IMR-90 (cell line): ENCODE measurements at regions not wholly inside any gene's neighbourhood (a gene's known extent, or its start where the extent isn't known, plus 50 kb on each side); places are given as distances from the start of the nearest gene placed in this dataset.
A peak's percentile ranks its signal among the peaks of the same experiment; 100 is the strongest.

ENCODE experiments used
- ATAC-seq: fragments of 200-7000 bp; cut with Tn5 transposase; 2 replicates; pipeline ENCODE4 v1.9.1; 2020; ENCODE audit warnings: low read depth, mild to moderate bottlenecking, moderate library complexity
- BruUV-seq: library from RNA; stranded (reverse); fragments of 400-500 nt; replicated peaks from 2 replicates; lab custom pipeline; 2021; lab: Mats Ljungman, UMichigan
- CTCF ChIA-PET: fragments of 300-600 bp; formaldehyde crosslinking; extraction: SDS; loops from one replicate; lab custom pipeline; 2021; ENCODE audit warnings: antibody characterized with exemption; lab: Yijun Ruan, JAX
- POLR2A ChIA-PET: fragments of 300-600 bp; sonication (Branson Sonifier 250); formaldehyde crosslinking; loops from one replicate; lab custom pipeline; 2022; ENCODE audit warnings: antibody characterized with exemption; ENCODE audit not compliant: unreplicated experiment; lab: Charles Lee
- DNase-seq: peaks from one replicate; pipeline ENCODE4 v3.0.0; 2013
- H2AFZ ChIP-seq: replicated peaks from 2 replicates; pipeline ENCODE3; 2013; ENCODE audit warnings: low read length, mild to moderate bottlenecking; ENCODE audit not compliant: poor library complexity
- H2AK5ac ChIP-seq: 2 replicates; pipeline ENCODE4 v1.6.1; 2013; ENCODE audit warnings: low read depth, low read length, inconsistent platforms
- H2AK9ac ChIP-seq: replicated peaks from 2 replicates; pipeline ENCODE3; 2013; ENCODE audit warnings: mild to moderate bottlenecking, low read depth, low read length, moderate library complexity; ENCODE audit not compliant: poor library complexity
- H2BK120ac ChIP-seq: 2 replicates; pipeline ENCODE4 v1.6.1; 2013; ENCODE audit warnings: low read depth, low read length, inconsistent platforms
- H2BK15ac ChIP-seq: 3 replicates; pipeline ENCODE4 v1.6.1; 2013; ENCODE audit warnings: low read depth, low read length, inconsistent platforms
- H2BK20ac ChIP-seq: 2 replicates; pipeline ENCODE4 v1.6.1; 2013; ENCODE audit warnings: low read depth, mild to moderate bottlenecking, inconsistent platforms, low read length, moderate library complexity
- H2BK5ac ChIP-seq: 2 replicates; pipeline ENCODE4 v1.6.1; 2013; ENCODE audit warnings: mild to moderate bottlenecking, low read depth, low read length, inconsistent platforms; ENCODE audit not compliant: poor library complexity, severe bottlenecking
- H3K14ac ChIP-seq: replicated peaks from 2 replicates; pipeline ENCODE4 v1.6.1; 2013; ENCODE audit warnings: low read depth, low read length, inconsistent platforms
- H3K18ac ChIP-seq: 2 replicates; pipeline ENCODE4 v1.6.1; 2013; ENCODE audit warnings: low read depth, low read length, control low read depth
- H3K23ac ChIP-seq: 2 replicates; pipeline ENCODE4 v1.6.1; 2013; ENCODE audit warnings: low read depth, low read length, inconsistent platforms
- H3K27ac ChIP-seq: 2 replicates; pipeline ENCODE4 v1.5.1; 2013; ENCODE audit warnings: mild to moderate bottlenecking, control low read depth, low read length; ENCODE audit not compliant: insufficient read depth
- H3K27me3 ChIP-seq: 2 replicates; pipeline ENCODE4 v1.6.1; 2013; ENCODE audit warnings: low read length; ENCODE audit not compliant: control insufficient read depth, insufficient read depth
- H3K36me3 ChIP-seq: 2 replicates; pipeline ENCODE4 v1.6.1; 2013; ENCODE audit warnings: low read length, mixed read lengths; ENCODE audit not compliant: control insufficient read depth, insufficient read depth
- H3K4ac ChIP-seq: 2 replicates; pipeline ENCODE4 v1.6.1; 2013; ENCODE audit warnings: low read depth, low read length, inconsistent platforms
- H3K4me1 ChIP-seq: 2 replicates; pipeline ENCODE4 v1.6.1; 2013; ENCODE audit warnings: low read length, mixed read lengths; ENCODE audit not compliant: control insufficient read depth, insufficient read depth
- H3K4me2 ChIP-seq: 2 replicates; pipeline ENCODE4 v1.6.1; 2013; ENCODE audit warnings: low read depth, mild to moderate bottlenecking, control low read depth, low read length, moderate library complexity
- H3K4me3 ChIP-seq: 2 replicates; pipeline ENCODE4 v1.5.1; 2013; ENCODE audit warnings: low read depth, mild to moderate bottlenecking, control low read depth, low read length, moderate library complexity; ENCODE audit not compliant: insufficient read depth
- H3K56ac ChIP-seq: 2 replicates; pipeline ENCODE4 v1.6.1; 2013; ENCODE audit warnings: low read length, inconsistent platforms; ENCODE audit not compliant: insufficient read depth; ENCODE audit errors: extremely low read depth
- H3K79me1 ChIP-seq, 2 experiments: 2 replicates each; pipeline ENCODE4 v1.6.1; 2013; ENCODE audit warnings: low read length in 2 of 2, inconsistent platforms in 1 of 2, low read depth in 1 of 2
- H3K9ac ChIP-seq: 2 replicates; pipeline ENCODE4 v1.6.1; 2013; ENCODE audit warnings: low read depth, low read length, control low read depth
- H3K9me1 ChIP-seq: 2 replicates; pipeline ENCODE4 v1.6.1; 2013; ENCODE audit warnings: low read length, inconsistent platforms; ENCODE audit not compliant: insufficient read depth
- H3K9me3 ChIP-seq: 2 replicates; pipeline ENCODE4 v1.6.1; 2013; ENCODE audit warnings: low read length; ENCODE audit not compliant: control insufficient read depth, insufficient read depth
- H4K20me1 ChIP-seq: 2 replicates; pipeline ENCODE4 v1.6.1; 2013; ENCODE audit warnings: low read length, inconsistent platforms; ENCODE audit not compliant: insufficient read depth
- H4K5ac ChIP-seq: 2 replicates; pipeline ENCODE4 v1.6.1; 2013; ENCODE audit warnings: mild to moderate bottlenecking, low read depth, low read length, control low read depth
- H4K8ac ChIP-seq, 2 experiments: 2 replicates each; pipeline ENCODE4 v1.6.1; 2013; ENCODE audit warnings: low read depth in 2 of 2, low read length in 2 of 2, control low read depth in 1 of 2, inconsistent platforms in 1 of 2
- H4K91ac ChIP-seq: 2 replicates; pipeline ENCODE4 v1.6.1; 2013; ENCODE audit warnings: low read depth, low read length, inconsistent platforms; ENCODE audit not compliant: insufficient read depth
- BHLHE40 ChIP-seq: fragments of 150-350 bp; IDR thresholded peaks from 2 replicates; pipeline ENCODE4 v1.6.1; 2016; ENCODE audit warnings: mild to moderate bottlenecking, low read depth, low read length
- CEBPB ChIP-seq: IDR thresholded peaks from 2 replicates; pipeline ENCODE4 v1.6.1; 2012; ENCODE audit warnings: low read depth, low read length, improper control_type of control experiment
- FOS ChIP-seq: fragments of 150-350 bp; IDR thresholded peaks from 2 replicates; pipeline ENCODE4 v1.6.1; 2016; ENCODE audit warnings: low read depth, low read length
- MAZ ChIP-seq: IDR thresholded peaks from 2 replicates; pipeline ENCODE4 v1.6.1; 2012; ENCODE audit warnings: low read depth, mild to moderate bottlenecking, low read length, improper control_type of control experiment, moderate library complexity, borderline replicate concordance
- MXI1 ChIP-seq: IDR thresholded peaks from 2 replicates; pipeline ENCODE4 v1.6.1; 2012; ENCODE audit warnings: low read depth, mild to moderate bottlenecking, low read length, moderate library complexity, borderline replicate concordance
- SMC3 ChIP-seq: fragments of 150-350 bp; IDR thresholded peaks from 2 replicates; pipeline ENCODE4 v1.6.1; 2016; ENCODE audit warnings: low read depth, mild to moderate bottlenecking, antibody characterized with exemption, low read length, moderate library complexity
- WGBS, 2 experiments: methylation state at CpG; one replicate each; pipeline versions ENCODE4 v1.1.5 to v1.1.7; 2013; ENCODE audit warnings: missing lambda C conversion rate in 2 of 2; ENCODE audit not compliant: insufficient read length in 1 of 2; ENCODE audit errors: extremely low coverage in 2 of 2; 5-methylcytosine and 5-hydroxymethylcytosine counted together
- dilution Hi-C: fragments of 300-500 bp; cut with HindIII; formaldehyde crosslinking; loops from one replicate; pipeline ENCODE4 v1.14.3; 2018; ENCODE audit warnings: low sequenced_read_pairs; ENCODE audit not compliant: unreplicated experiment
- in situ Hi-C: fragments of 300-500 bp; cut with MboI; formaldehyde crosslinking; loops from 3 replicates; pipeline ENCODE4 v1.14.3; 2019; ENCODE audit warnings: low sequenced_read_pairs, inconsistent platforms, mixed read lengths
- intact Hi-C: fragments of 100-400 bp; cut with micrococcal nuclease; formaldehyde crosslinking; loops from 2 replicates; pipeline ENCODE4 v1.10.0; 2022
- TF ChIP-seq, protein P1 (sequence below): conservative IDR thresholded peaks from 2 replicates; pipeline ENCODE4 v1.5.1; 2012; ENCODE audit warnings: mild to moderate bottlenecking, low read depth, low read length, improper control_type of control experiment

DNA sequence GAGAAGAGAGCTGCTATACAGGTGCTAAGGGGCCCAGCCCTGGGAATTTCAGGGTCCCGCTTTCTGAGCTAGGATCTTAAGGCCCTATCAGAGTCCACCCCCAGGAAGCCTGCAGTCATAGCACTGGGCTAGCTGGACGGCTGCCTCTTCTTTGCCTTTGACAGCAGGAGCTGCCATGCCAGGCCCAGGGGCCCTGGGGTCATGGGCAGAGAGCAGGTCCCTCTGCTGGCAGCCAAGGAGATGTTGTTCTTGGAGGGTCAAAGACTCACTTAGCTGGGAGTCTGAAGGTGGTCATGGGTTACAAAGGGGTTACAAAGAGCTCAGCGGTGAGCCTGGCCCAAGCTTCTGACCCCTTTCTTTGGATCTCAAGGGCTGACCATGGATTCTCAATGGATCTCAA, 52.7 kb downstream of the RPP21 start (continued):
- TF ChIP-seq FOS (no peak), SMC3 (no peak), CEBPB (no peak)

DNA sequence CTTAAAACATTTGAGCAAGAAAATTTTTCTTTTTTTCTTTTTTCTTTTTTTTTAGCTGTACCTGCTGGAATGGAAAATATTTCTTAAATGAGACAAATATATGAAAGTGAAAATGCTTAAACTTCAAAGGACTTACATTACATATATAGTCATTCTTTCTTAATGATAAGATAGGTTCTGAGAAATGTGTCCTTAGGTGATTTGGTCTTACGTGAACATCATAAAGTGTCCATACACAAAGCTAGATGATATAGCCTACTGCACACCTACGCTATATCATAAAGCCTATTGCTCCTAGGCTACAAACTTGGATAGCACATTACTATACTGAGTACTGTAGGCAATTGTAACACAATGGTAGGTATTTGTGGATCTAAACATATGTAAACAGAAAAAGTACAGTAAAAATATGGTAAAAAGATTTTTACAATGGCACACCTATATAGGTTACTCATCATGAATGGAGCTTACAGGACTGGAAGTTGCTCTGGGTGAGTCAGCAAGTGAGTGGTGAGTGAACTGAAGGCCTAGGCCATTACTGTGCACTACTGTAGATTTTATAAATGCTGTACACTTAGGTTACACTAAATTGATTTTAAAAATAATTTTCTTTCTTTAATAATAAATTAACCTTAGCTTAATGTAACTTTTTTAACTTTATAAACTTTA, 54.6 kb downstream of the RPP21 start:
- Histone ChIP-seq H3K9ac (no peak overlapping the region), H4K8ac (no peak overlapping the region), H2BK15ac (no peak overlapping the region), H3K4ac (no peak overlapping the region), H3K36me3 (no peaks in the 10 kb centered on the region), H3K79me1 (no peaks in the 10 kb centered on the region), H3K4me3 (no peak overlapping the region), H3K27ac (no peak overlapping the region), H2AFZ (no peak overlapping the region), H3K18ac (no peak overlapping the region), H3K4me1 (no peaks in the 10 kb centered on the region), H2BK5ac (no peak overlapping the region), H3K4me2 (no peak overlapping the region), H3K14ac (no peak overlapping the region), H3K9me3 (no peaks in the 10 kb centered on the region), H4K91ac (no peak overlapping the region), H4K20me1 (no peaks in the 10 kb centered on the region), H3K9me1 (no peaks in the 10 kb centered on the region), H2AK5ac (no peak overlapping the region), H2BK120ac (no peak overlapping the region), H3K23ac (no peak overlapping the region), H4K5ac (no peak overlapping the region), H2AK9ac (no peak overlapping the region), H3K27me3 (peaks cover 21% of the 10 kb centered on the region), H3K56ac (no peak overlapping the region), H2BK20ac (no peak overlapping the region)
- BruUV-seq: no TSS peak
- intact Hi-C loops: no loop called here
- ChIA-PET POLR2A (no interaction called here), CTCF (interaction anchor here (0.8 to 1.1 kb wide), 3 partner anchors 8 to 181 kb away, joined by 3 read pairs; no protein-coding TSS in a partner anchor)
- no peak for ATAC-seq
- in situ Hi-C loops: loop anchor here (10.0 kb wide), 1 partner anchor 175 kb away; no protein-coding TSS in a partner anchor
- TF ChIP-seq MXI1 (no peak), MAZ (no peak), BHLHE40 (no peak)
- TF ChIP-seq, protein P1, sequence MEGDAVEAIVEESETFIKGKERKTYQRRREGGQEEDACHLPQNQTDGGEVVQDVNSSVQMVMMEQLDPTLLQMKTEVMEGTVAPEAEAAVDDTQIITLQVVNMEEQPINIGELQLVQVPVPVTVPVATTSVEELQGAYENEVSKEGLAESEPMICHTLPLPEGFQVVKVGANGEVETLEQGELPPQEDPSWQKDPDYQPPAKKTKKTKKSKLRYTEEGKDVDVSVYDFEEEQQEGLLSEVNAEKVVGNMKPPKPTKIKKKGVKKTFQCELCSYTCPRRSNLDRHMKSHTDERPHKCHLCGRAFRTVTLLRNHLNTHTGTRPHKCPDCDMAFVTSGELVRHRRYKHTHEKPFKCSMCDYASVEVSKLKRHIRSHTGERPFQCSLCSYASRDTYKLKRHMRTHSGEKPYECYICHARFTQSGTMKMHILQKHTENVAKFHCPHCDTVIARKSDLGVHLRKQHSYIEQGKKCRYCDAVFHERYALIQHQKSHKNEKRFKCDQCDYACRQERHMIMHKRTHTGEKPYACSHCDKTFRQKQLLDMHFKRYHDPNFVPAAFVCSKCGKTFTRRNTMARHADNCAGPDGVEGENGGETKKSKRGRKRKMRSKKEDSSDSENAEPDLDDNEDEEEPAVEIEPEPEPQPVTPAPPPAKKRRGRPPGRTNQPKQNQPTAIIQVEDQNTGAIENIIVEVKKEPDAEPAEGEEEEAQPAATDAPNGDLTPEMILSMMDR: no peak
- dilution Hi-C loops: no loop called here
- DNase-seq: peak; percentile 25
- WGBS, 2 experiments: no CpG with 5 or more reads among the region's 2 CpGs
